ENCODE measurements at regions not wholly inside any gene's neighbourhood (a gene's known extent, or its start where the extent isn't known, plus 50 kb on each side); places are given as distances from the start of the nearest gene placed in this dataset.

DNA sequence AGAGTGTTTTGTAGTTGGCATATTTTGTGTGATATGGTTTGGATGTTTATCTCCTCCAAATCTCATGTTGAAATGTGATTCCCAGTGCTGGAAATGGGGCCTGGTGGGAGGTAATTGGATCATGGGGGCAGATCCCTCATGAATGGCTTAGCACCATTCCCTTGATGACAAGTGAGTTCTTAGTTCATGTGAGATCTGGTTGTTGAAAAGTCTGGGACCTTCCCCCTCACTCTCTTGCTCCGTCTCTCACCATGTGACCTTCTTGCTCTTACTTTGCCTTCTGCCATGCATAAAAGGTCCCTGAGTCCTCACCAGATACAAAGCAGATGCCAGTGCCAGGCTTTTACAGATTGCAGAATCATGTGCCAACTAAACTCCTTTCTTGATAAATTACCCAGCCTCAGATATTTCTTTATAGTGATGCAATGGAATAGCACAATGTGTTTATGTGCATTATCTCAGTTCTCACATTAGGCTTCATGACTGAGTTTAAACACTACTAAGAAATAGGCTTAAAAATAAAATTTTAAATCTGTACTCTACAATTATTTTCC lies 1348.8 kb downstream of the STIM2 start:
- H3K9me3 ChIP-seq, result no peaks in the 10 kb centered on the region
- ChIA-PET POLR2A (no interaction called here), CTCF (no interaction called here)
- DNase-seq (ENCODE audit: low read depth in 1 of 2, low spot score in 1 of 2) (no peak), ATAC-seq (no peak), FAIRE-seq (no peak)
- 69% methylated on average over 1 of the region's 1 CpG for WGBS (ENCODE audit: missing lambda C conversion rate)
- H3K4me1 ChIP-seq, result no peaks in the 10 kb centered on the region
- H3K27ac ChIP-seq, result no peak overlapping the region
- H3K4me2 ChIP-seq, result no peak overlapping the region
- TF ChIP-seq RFX5 (IDR thresholded peaks at IDR 0.05) (no peak), ZFP36 (IDR thresholded peaks at IDR 0.05; ENCODE audit: borderline replicate concordance, partially characterized antibody) (no peak), RNF2 (IDR thresholded peaks at IDR 0.05; ENCODE audit: borderline replicate concordance, low read depth) (no peak), NR3C1 (IDR thresholded peaks at IDR 0.05) (no peak), TP53 (CRISPR knock-in tag; IDR thresholded peaks at IDR 0.05) (no peak), ZSCAN20 (CRISPR knock-in tag; IDR thresholded peaks at IDR 0.05) (no peak), CEBPB (IDR thresholded peaks at IDR 0.05) (no peak), BHLHE40 (IDR thresholded peaks at IDR 0.05; ENCODE audit: low read depth, low read length) (no peak), POLR2AphosphoS2 (conservative IDR thresholded peaks at IDR 0.05; ENCODE audit: low read length) (no peak), KDM1A (IDR thresholded peaks at IDR 0.05; ENCODE audit: low read depth) (no peak)
- TF ChIP-seq, protein P1, sequence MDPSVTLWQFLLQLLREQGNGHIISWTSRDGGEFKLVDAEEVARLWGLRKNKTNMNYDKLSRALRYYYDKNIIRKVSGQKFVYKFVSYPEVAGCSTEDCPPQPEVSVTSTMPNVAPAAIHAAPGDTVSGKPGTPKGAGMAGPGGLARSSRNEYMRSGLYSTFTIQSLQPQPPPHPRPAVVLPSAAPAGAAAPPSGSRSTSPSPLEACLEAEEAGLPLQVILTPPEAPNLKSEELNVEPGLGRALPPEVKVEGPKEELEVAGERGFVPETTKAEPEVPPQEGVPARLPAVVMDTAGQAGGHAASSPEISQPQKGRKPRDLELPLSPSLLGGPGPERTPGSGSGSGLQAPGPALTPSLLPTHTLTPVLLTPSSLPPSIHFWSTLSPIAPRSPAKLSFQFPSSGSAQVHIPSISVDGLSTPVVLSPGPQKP (IDR thresholded peaks at IDR 0.05; ENCODE audit: low read depth, low read length), result no peak
- TF ChIP-seq, protein P2, sequence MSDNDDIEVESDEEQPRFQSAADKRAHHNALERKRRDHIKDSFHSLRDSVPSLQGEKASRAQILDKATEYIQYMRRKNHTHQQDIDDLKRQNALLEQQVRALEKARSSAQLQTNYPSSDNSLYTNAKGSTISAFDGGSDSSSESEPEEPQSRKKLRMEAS (IDR thresholded peaks at IDR 0.05), result no peak
- TF ChIP-seq, protein P3, sequence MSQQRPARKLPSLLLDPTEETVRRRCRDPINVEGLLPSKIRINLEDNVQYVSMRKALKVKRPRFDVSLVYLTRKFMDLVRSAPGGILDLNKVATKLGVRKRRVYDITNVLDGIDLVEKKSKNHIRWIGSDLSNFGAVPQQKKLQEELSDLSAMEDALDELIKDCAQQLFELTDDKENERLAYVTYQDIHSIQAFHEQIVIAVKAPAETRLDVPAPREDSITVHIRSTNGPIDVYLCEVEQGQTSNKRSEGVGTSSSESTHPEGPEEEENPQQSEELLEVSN (IDR thresholded peaks at IDR 0.05; ENCODE audit: borderline replicate concordance, low read depth), result no peak
- TF ChIP-seq, protein P4, sequence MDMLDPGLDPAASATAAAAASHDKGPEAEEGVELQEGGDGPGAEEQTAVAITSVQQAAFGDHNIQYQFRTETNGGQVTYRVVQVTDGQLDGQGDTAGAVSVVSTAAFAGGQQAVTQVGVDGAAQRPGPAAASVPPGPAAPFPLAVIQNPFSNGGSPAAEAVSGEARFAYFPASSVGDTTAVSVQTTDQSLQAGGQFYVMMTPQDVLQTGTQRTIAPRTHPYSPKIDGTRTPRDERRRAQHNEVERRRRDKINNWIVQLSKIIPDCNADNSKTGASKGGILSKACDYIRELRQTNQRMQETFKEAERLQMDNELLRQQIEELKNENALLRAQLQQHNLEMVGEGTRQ (IDR thresholded peaks at IDR 0.05), result no peak
- TF ChIP-seq, protein P5, sequence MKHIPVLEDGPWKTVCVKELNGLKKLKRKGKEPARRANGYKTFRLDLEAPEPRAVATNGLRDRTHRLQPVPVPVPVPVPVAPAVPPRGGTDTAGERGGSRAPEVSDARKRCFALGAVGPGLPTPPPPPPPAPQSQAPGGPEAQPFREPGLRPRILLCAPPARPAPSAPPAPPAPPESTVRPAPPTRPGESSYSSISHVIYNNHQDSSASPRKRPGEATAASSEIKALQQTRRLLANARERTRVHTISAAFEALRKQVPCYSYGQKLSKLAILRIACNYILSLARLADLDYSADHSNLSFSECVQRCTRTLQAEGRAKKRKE (CRISPR knock-in tag; IDR thresholded peaks at IDR 0.05; ENCODE audit: low read depth), result no peak
- no peak overlapping the region for H3K4me3 ChIP-seq

DNA sequence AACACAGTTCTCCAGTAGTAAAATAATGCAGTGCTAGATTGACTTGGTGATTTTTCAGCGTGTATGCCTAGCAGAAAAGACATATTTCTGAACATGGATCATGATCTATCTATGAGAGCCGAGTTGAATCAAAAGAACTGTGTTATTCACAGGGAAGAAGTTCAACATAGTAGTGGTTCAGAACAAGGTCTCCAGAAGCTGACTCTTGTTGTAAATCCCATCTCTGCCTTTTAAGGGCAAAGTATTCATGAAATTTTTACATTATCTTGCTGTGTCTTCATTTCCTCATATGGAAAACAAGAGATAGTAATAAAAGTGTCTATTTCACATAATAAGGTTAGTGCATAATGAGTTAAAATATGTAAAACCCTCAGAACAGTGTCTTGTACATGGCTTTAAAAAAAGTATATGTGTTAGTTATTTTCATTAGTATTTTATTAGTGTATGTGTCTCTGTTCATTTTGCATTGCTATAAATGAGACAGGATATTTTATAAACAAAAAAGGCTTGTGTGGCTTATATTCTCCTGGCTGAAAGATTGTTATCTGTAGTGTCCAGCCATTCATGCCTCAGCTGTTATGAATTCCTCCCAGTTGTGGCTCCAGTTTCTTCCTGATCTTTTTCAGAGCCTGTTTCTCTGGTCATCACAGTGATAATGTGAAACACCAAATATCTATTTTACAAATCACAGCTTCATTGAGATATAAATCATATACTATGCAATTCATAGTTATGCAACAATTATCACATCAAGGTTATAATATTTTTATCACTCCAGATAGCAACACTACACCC lies 1351.2 kb downstream of the STIM2 start:
- no peak overlapping the region for H3K4me3 ChIP-seq
- H3K4me1 ChIP-seq, result no peaks in the 10 kb centered on the region
- 5% methylated on average over 2 of the region's 2 CpGs for WGBS (ENCODE audit: missing lambda C conversion rate)
- FAIRE-seq (no peak), DNase-seq (ENCODE audit: low read depth in 1 of 2, low spot score in 1 of 2) (no peak), ATAC-seq (no peak)
- no peak overlapping the region for H3K27ac ChIP-seq
- no peaks in the 10 kb centered on the region for H3K9me3 ChIP-seq
- ChIA-PET POLR2A (no interaction called here), CTCF (interaction anchor here (0.6 kb wide), 1 partner anchor 14 kb away, joined by 3 read pairs; no protein-coding TSS in a partner anchor)
- TF ChIP-seq CBX8 (IDR thresholded peaks at IDR 0.05), result no peak
- TF ChIP-seq MYC (IDR thresholded peaks at IDR 0.05; ENCODE audit: borderline replicate concordance, low read length), result no peak
- no peak for TF ChIP-seq CHD4 (IDR thresholded peaks at IDR 0.05; ENCODE audit: borderline replicate concordance)
- TF ChIP-seq MAZ (IDR thresholded peaks at IDR 0.05; ENCODE audit: borderline replicate concordance, low read depth, low read length), result no peak
- no peak for TF ChIP-seq SMC3 (IDR thresholded peaks at IDR 0.05)
- TF ChIP-seq ZC3H11A (IDR thresholded peaks at IDR 0.05), result no peak
- TF ChIP-seq JUNB (IDR thresholded peaks at IDR 0.05), result no peak
- no peak for TF ChIP-seq GATA3 (IDR thresholded peaks at IDR 0.05; ENCODE audit: borderline replicate concordance)
- no peak for TF ChIP-seq EHF (CRISPR knock-in tag; IDR thresholded peaks at IDR 0.05)
- no peak for TF ChIP-seq RNF2 (IDR thresholded peaks at IDR 0.05; ENCODE audit: borderline replicate concordance, low read depth)
- TF ChIP-seq TFCP2L1 (CRISPR knock-in tag; IDR thresholded peaks at IDR 0.05), result no peak
- TF ChIP-seq SREBF2 (IDR thresholded peaks at IDR 0.05), result no peak
- TF ChIP-seq CBX2 (IDR thresholded peaks at IDR 0.05; ENCODE audit: borderline replicate concordance, low read depth), result no peak
- TF ChIP-seq, protein P3 (IDR thresholded peaks at IDR 0.05; ENCODE audit: borderline replicate concordance, low read depth), result no peak
- TF ChIP-seq POLR2A (IDR thresholded peaks at IDR 0.05; ENCODE audit: low read length), result no peak
- TF ChIP-seq ZFP36 (IDR thresholded peaks at IDR 0.05; ENCODE audit: borderline replicate concordance, partially characterized antibody), result no peak
- H3K4me2 ChIP-seq, result no peak overlapping the region
